OCI-LY7 (cell line): ENCODE measurements at regions not wholly inside any gene's neighbourhood (a gene's known extent, or its start where the extent isn't known, plus 50 kb on each side); places are given as distances from the start of the nearest gene placed in this dataset.

ENCODE experiments used
- BruUV-seq: library from RNA; stranded (reverse); fragments of 400-500 nt; replicated peaks from 2 replicates; lab custom pipeline; 2021; lab: Mats Ljungman, UMichigan
- CTCF ChIA-PET: fragments of 300-600 bp; sonication (Branson Sonifier 250); formaldehyde crosslinking; loops from one replicate; lab custom pipeline; 2022; ENCODE audit warnings: antibody characterized with exemption; ENCODE audit not compliant: unreplicated experiment; lab: Charles Lee
- POLR2A ChIA-PET: fragments of 300-600 bp; sonication (Branson Sonifier 250); formaldehyde crosslinking; loops from one replicate; lab custom pipeline; 2022; ENCODE audit warnings: antibody characterized with exemption; lab: Charles Lee
- DNase-seq: peaks from one replicate; pipeline ENCODE4 v3.0.0-alpha.2; 2015; ENCODE audit warnings: low spot score
- H2AFZ ChIP-seq: fragments of 200-600 bp; sonication (generic), shearing (Covaris generic); 2 replicates; pipeline ENCODE4 v1.6.1; 2014; ENCODE audit warnings: mild to moderate bottlenecking, antibody characterized with exemption, low read length, moderate library complexity
- H3K27ac ChIP-seq: fragments of 200-600 bp; sonication (generic); 2 replicates; pipeline ENCODE4 v1.5.1; 2014; ENCODE audit warnings: mixed run types, low read depth, mild to moderate bottlenecking, moderate library complexity, low read length, inconsistent platforms; ENCODE audit not compliant: poor library complexity, severe bottlenecking
- H3K36me3 ChIP-seq: fragments of 200-600 bp; sonication (generic); 2 replicates; pipeline ENCODE4 v1.6.1; 2014; ENCODE audit warnings: mild to moderate bottlenecking, antibody characterized with exemption, low read length, moderate library complexity, mixed read lengths; ENCODE audit not compliant: insufficient read depth
- H3K4me1 ChIP-seq: fragments of 200-600 bp; sonication (generic); 2 replicates; pipeline ENCODE4 v1.5.1; 2014; ENCODE audit warnings: mild to moderate bottlenecking, low read length; ENCODE audit not compliant: insufficient read depth, poor library complexity, severe bottlenecking
- H3K4me2 ChIP-seq: fragments of 200-600 bp; sonication (generic); 2 replicates; pipeline ENCODE4 v1.6.1; 2014; ENCODE audit warnings: mild to moderate bottlenecking, low read length
- H3K4me3 ChIP-seq: fragments of 200-600 bp; sonication (generic); 2 replicates; pipeline ENCODE4 v1.5.1; 2014; ENCODE audit warnings: mild to moderate bottlenecking, low read depth, low read length; ENCODE audit not compliant: poor library complexity, severe bottlenecking
- H3K79me2 ChIP-seq: fragments of 200-600 bp; sonication (generic); 2 replicates; pipeline ENCODE4 v1.6.1; 2016; ENCODE audit warnings: low read depth, mild to moderate bottlenecking, low read length, moderate library complexity, mixed read lengths; ENCODE audit not compliant: insufficient read depth
- H3K9me2 ChIP-seq: fragments of 200-600 bp; sonication (generic); 2 replicates; pipeline ENCODE4 v1.6.1; 2016; ENCODE audit warnings: mild to moderate bottlenecking, low read length, mixed read lengths; ENCODE audit not compliant: insufficient read depth
- H3K9me3 ChIP-seq: fragments of 200-600 bp; sonication (generic); 2 replicates; pipeline ENCODE4 v1.6.1; 2014; ENCODE audit warnings: mild to moderate bottlenecking, mixed run types, low read length, mixed read lengths
- H4K20me1 ChIP-seq: fragments of 200-600 bp; sonication (generic); 2 replicates; pipeline ENCODE4 v1.6.1; 2014; ENCODE audit warnings: mild to moderate bottlenecking, antibody characterized with exemption, low read length, moderate library complexity, mixed read lengths; ENCODE audit not compliant: insufficient read depth
- EZH2phosphoT487 ChIP-seq: fragments of 200-600 bp; sonication (generic); IDR thresholded peaks from 2 replicates; pipeline ENCODE4 v1.6.1; 2018; ENCODE audit warnings: low read depth, borderline replicate concordance, mild to moderate bottlenecking, mixed run types, antibody characterized with exemption, low read length, moderate library complexity, mixed read lengths
- intact Hi-C: fragments of 100-400 bp; cut with micrococcal nuclease; formaldehyde crosslinking; loops from one replicate; pipeline ENCODE4 v1.10.0; 2022; ENCODE audit not compliant: unreplicated experiment
- TF ChIP-seq, protein P1 (sequence below): fragments of 200-600 bp; sonication (generic); conservative IDR thresholded peaks from 2 replicates; pipeline ENCODE4 v1.5.1; 2014; ENCODE audit warnings: mild to moderate bottlenecking, antibody characterized with exemption, low read length, moderate library complexity, mixed read lengths

DNA sequence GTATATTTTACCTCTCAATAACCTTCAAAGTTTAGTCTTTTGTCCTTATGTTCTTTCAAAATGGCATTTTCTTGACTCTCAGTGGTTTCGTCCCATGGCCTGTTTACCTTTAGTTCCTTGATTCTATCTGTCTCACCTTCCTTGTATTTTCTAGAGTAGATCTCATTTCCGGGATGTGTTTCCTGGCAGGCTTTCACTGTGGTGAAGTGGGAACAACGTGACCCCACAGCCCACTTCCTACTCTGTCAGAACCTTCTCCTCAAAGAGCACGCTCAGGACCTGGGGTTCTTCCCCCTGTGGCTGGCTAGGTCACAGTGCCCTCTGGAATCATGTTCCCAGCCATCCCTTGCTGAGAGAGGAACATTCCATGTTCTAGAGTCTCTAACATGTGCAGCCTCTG lies 129.9 kb upstream of the ZNF32 start:
- POLR2A ChIA-PET: interaction anchor here (0.5 kb wide), 1 partner anchor 62 kb away, joined by 3 read pairs; no protein-coding TSS in a partner anchor
- no peaks in the 10 kb centered on the region for H3K79me2 ChIP-seq
- H2AFZ ChIP-seq: no peak overlapping the region
- H3K4me1 ChIP-seq: no peaks in the 10 kb centered on the region
- H3K4me3 ChIP-seq: no peak overlapping the region
- no peaks in the 10 kb centered on the region for H4K20me1 ChIP-seq
- H3K27ac ChIP-seq: no peak overlapping the region
- H3K9me2 ChIP-seq: no peaks in the 10 kb centered on the region
- DNase-seq: no peak
- H3K9me3 ChIP-seq: no peaks in the 10 kb centered on the region
- no TSS peak for BruUV-seq
- H3K36me3 ChIP-seq: no peaks in the 10 kb centered on the region
- intact Hi-C loops: no loop called here
- TF ChIP-seq, protein P1, sequence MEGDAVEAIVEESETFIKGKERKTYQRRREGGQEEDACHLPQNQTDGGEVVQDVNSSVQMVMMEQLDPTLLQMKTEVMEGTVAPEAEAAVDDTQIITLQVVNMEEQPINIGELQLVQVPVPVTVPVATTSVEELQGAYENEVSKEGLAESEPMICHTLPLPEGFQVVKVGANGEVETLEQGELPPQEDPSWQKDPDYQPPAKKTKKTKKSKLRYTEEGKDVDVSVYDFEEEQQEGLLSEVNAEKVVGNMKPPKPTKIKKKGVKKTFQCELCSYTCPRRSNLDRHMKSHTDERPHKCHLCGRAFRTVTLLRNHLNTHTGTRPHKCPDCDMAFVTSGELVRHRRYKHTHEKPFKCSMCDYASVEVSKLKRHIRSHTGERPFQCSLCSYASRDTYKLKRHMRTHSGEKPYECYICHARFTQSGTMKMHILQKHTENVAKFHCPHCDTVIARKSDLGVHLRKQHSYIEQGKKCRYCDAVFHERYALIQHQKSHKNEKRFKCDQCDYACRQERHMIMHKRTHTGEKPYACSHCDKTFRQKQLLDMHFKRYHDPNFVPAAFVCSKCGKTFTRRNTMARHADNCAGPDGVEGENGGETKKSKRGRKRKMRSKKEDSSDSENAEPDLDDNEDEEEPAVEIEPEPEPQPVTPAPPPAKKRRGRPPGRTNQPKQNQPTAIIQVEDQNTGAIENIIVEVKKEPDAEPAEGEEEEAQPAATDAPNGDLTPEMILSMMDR: no peak
- TF ChIP-seq EZH2phosphoT487: no peak
- CTCF ChIA-PET: no interaction called here
- no peak overlapping the region for H3K4me2 ChIP-seq

DNA sequence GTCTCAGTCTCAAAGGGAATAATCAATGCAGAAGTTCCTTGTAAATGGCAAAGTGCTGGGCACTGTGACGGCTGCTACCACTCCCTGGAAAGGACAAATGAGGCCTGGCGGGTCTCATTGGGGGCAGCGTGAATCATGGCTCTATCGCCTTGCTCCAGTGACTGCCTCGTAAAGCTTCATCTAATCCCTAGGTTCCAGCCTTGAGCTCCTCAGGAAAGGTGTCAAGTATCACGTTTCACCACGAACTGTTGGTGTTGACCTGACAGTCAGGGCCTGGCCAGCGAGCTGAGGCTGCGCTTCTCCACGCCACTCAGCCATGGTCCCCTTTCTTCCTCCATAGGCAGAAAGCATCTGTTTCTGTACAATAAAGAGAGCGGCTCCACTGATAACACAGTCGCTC lies 126.7 kb upstream of the ZNF32 start:
- no peak for TF ChIP-seq EZH2phosphoT487
- TF ChIP-seq, protein P1: no peak
- intact Hi-C loops: no loop called here
- Histone ChIP-seq H3K27ac (no peak overlapping the region), H3K4me1 (no peaks in the 10 kb centered on the region), H3K4me3 (no peak overlapping the region), H3K4me2 (no peak overlapping the region), H3K79me2 (no peaks in the 10 kb centered on the region), H4K20me1 (no peaks in the 10 kb centered on the region), H3K9me3 (peaks cover 7% of the 10 kb centered on the region; the same call in 1 of the 2 replicates), H3K9me2 (no peaks in the 10 kb centered on the region), H3K36me3 (no peaks in the 10 kb centered on the region), H2AFZ (no peak overlapping the region)
- ChIA-PET CTCF (no interaction called here), POLR2A (interaction anchor here (0.6 to 1.2 kb wide), 2 partner anchors 14 to 16 kb away, joined by 3 read pairs; no protein-coding TSS in a partner anchor)
- no peak for DNase-seq
- no TSS peak for BruUV-seq

DNA sequence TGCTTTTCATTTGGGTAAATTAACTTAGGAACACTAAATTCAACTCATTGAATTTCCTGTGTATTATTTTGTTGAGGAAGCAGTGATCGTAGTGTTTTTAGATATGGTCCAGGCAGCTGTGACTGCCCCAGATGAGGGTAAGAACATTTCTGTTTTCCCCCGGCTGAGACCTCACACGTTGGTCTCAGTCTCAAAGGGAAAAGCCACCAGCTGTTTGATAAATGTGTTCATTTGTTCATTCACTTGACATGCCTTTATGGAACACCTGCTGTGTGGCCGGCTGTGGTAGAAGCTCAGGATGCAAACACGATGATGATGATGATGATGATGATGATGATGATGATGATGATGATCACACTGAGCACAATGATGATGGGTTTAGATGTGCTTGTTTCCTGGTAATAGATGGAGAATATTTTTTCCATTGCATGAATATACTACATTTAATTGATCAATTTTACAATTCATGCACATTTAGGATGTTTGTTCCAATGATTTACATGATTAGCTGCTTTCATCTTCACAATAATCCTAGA lies 125.6 kb upstream of the ZNF32 start:
- POLR2A ChIA-PET: interaction anchor here (1.2 kb wide), 1 partner anchor 15 kb away, joined by 3 read pairs; no protein-coding TSS in a partner anchor
- Histone ChIP-seq H3K27ac (no peak overlapping the region), H3K36me3 (no peaks in the 10 kb centered on the region), H3K4me1 (no peaks in the 10 kb centered on the region), H3K4me3 (no peak overlapping the region), H3K79me2 (no peaks in the 10 kb centered on the region), H3K4me2 (no peak overlapping the region), H2AFZ (no peak overlapping the region), H3K9me2 (no peaks in the 10 kb centered on the region), H3K9me3 (peaks cover 7% of the 10 kb centered on the region; the same call in 1 of the 2 replicates), H4K20me1 (no peaks in the 10 kb centered on the region)
- BruUV-seq: no TSS peak
- intact Hi-C loops: no loop called here
- CTCF ChIA-PET: interaction anchor here (0.7 kb wide), 1 partner anchor 11 kb away, joined by 3 read pairs; no protein-coding TSS in a partner anchor
- DNase-seq: no peak
- no peak for TF ChIP-seq EZH2phosphoT487
- TF ChIP-seq, protein P1: no peak
